Smooth muscle cell (in vitro differentiated cells): ENCODE measurements at regions not wholly inside any gene's neighbourhood (a gene's known extent, or its start where the extent isn't known, plus 50 kb on each side); places are given as distances from the start of the nearest gene placed in this dataset.

ENCODE experiments used
- DNase-seq: peaks from one replicate; lab custom pipeline; 2025; ENCODE audit not compliant: unreplicated experiment; lab: John Stamatoyannopoulos, UW
- H2AFZ ChIP-seq: fragments of 200-600 bp; sonication (generic); 2 replicates; pipeline ENCODE4 v1.6.0; 2016; ENCODE audit warnings: antibody characterized with exemption, low read depth, mild to moderate bottlenecking
- H3F3A ChIP-seq: fragments of 200-600 bp; sonication (generic); 2 replicates; pipeline ENCODE4 v1.6.0; 2017; ENCODE audit warnings: antibody characterized with exemption, low read depth
- H3K27ac ChIP-seq: fragments of 200-600 bp; sonication (generic); 2 replicates; pipeline ENCODE4 v1.5.1; 2016; ENCODE audit warnings: low read depth, mild to moderate bottlenecking
- H3K27me3 ChIP-seq: fragments of 200-600 bp; sonication (generic); 2 replicates; pipeline ENCODE4 v1.6.1; 2016; ENCODE audit warnings: low read depth, mild to moderate bottlenecking
- H3K36me3 ChIP-seq: fragments of 200-600 bp; sonication (generic); 2 replicates; pipeline ENCODE4 v1.5.1; 2016; ENCODE audit warnings: low read depth
- H3K4me1 ChIP-seq: fragments of 200-600 bp; sonication (generic); 2 replicates; pipeline ENCODE4 v1.5.1; 2016; ENCODE audit warnings: low read depth
- H3K4me2 ChIP-seq: fragments of 200-600 bp; sonication (generic); 2 replicates; pipeline ENCODE4 v1.6.0; 2016; ENCODE audit warnings: mild to moderate bottlenecking
- H3K4me3 ChIP-seq: fragments of 200-600 bp; sonication (generic); 2 replicates; pipeline ENCODE4 v1.5.1; 2016; ENCODE audit warnings: mild to moderate bottlenecking
- H3K79me2 ChIP-seq: fragments of 200-600 bp; sonication (generic); 2 replicates; pipeline ENCODE4 v1.6.0; 2016; ENCODE audit warnings: low read depth, mild to moderate bottlenecking
- H3K9ac ChIP-seq: fragments of 200-600 bp; sonication (generic); 2 replicates; pipeline ENCODE4 v1.6.0; 2016; ENCODE audit warnings: low read depth
- H3K9me3 ChIP-seq: fragments of 200-600 bp; sonication (generic); replicated peaks from 2 replicates; pipeline ENCODE4 v1.5.1; 2016; ENCODE audit warnings: low read depth
- H4K20me1 ChIP-seq: fragments of 200-600 bp; sonication (generic); 2 replicates; pipeline ENCODE4 v1.6.0; 2016; ENCODE audit warnings: low read depth
- CTCF ChIP-seq: fragments of 200-600 bp; sonication (generic); IDR thresholded peaks from 2 replicates; pipeline ENCODE4 v1.5.1; 2017; ENCODE audit warnings: borderline replicate concordance, mild to moderate bottlenecking, antibody characterized with exemption; ENCODE audit not compliant: insufficient read depth, poor library complexity, severe bottlenecking
- WGBS: methylation state at CpG from one replicate; pipeline ENCODE4 v1.1.7; 2016; ENCODE audit warnings: low lambda C conversion rate; 5-methylcytosine and 5-hydroxymethylcytosine counted together

- TF ChIP-seq CTCF = no peak
- Histone ChIP-seq H3K27me3 (no peaks in the 10 kb centered on the region), H2AFZ (no peak overlapping the region), H3K4me1 (no peaks in the 10 kb centered on the region), H3K4me3 (no peak overlapping the region), H3K4me2 (no peak overlapping the region), H3K9me3 (no peaks in the 10 kb centered on the region), H3K36me3 (no peaks in the 10 kb centered on the region), H3K27ac (no peak overlapping the region), H3F3A (no peaks in the 10 kb centered on the region), H4K20me1 (no peaks in the 10 kb centered on the region), H3K79me2 (no peaks in the 10 kb centered on the region), H3K9ac (no peak overlapping the region)
- no peak for DNase-seq
- 86% methylated on average over 3 of the region's 3 CpGs for WGBS
These were observed 185.3 kb upstream of the CCDC196 start for GRCh38 chr14:66300886-66301285.

DNA sequence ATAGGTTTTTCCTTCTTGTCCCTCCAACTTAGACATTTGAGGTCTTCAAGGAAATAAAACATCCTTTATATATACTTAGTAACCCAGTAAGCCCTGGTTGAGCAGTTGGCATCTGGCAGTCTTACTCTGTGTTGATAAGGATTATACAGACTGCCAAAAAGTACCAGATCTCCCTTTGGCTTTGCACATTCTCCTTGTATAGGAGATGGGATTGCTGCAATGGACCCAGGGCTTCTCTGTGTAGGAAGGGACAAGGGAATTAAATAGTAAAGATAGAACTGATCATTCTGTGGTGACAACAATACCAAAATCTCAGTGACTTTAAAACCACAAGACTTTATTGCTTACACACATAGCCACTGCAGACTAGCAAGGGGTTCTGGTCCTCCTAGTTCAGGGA, 180.1 kb upstream of the CCDC196 start:
- Histone ChIP-seq H3K4me2 (no peak overlapping the region), H2AFZ (no peak overlapping the region), H3K4me1 (no peaks in the 10 kb centered on the region), H4K20me1 (no peaks in the 10 kb centered on the region), H3K4me3 (no peak overlapping the region), H3K9me3 (no peaks in the 10 kb centered on the region), H3K36me3 (no peaks in the 10 kb centered on the region), H3K27me3 (no peaks in the 10 kb centered on the region), H3K27ac (no peak overlapping the region), H3K79me2 (no peaks in the 10 kb centered on the region), H3F3A (no peaks in the 10 kb centered on the region), H3K9ac (no peak overlapping the region)
- no peak for TF ChIP-seq CTCF
- DNase-seq = no peak

GRCh38 chr14:66311058-66311457, 175.1 kb upstream of the CCDC196 start:
- no peaks in the 10 kb centered on the region for H3K36me3 ChIP-seq
- DNase-seq = no peak
- H3K27ac ChIP-seq = no peak overlapping the region
- H3K27me3 ChIP-seq = no peaks in the 10 kb centered on the region
- H4K20me1 ChIP-seq = no peaks in the 10 kb centered on the region
- no peaks in the 10 kb centered on the region for H3F3A ChIP-seq
- no peak overlapping the region for H3K4me3 ChIP-seq
- WGBS = 83% methylated on average over 3 of the region's 3 CpGs
- no peak for TF ChIP-seq CTCF
- no peak overlapping the region for H3K4me2 ChIP-seq
- H3K9ac ChIP-seq = no peak overlapping the region
- H3K9me3 ChIP-seq = no peaks in the 10 kb centered on the region
- no peaks in the 10 kb centered on the region for H3K79me2 ChIP-seq
- no peak overlapping the region for H2AFZ ChIP-seq
- no peaks in the 10 kb centered on the region for H3K4me1 ChIP-seq

GRCh38 chr14:66311990-66312389, 174.2 kb upstream of the CCDC196 start:
- H3K27ac ChIP-seq = no peak overlapping the region
- no peak overlapping the region for H3K9ac ChIP-seq
- no peaks in the 10 kb centered on the region for H3K9me3 ChIP-seq
- H3K27me3 ChIP-seq = no peaks in the 10 kb centered on the region
- WGBS = 81% methylated on average over 5 of the region's 5 CpGs
- TF ChIP-seq CTCF = no peak
- H3F3A ChIP-seq = no peaks in the 10 kb centered on the region
- no peak overlapping the region for H2AFZ ChIP-seq
- no peak overlapping the region for H3K4me2 ChIP-seq
- no peaks in the 10 kb centered on the region for H3K36me3 ChIP-seq
- no peak overlapping the region for H3K4me3 ChIP-seq
- no peaks in the 10 kb centered on the region for H3K4me1 ChIP-seq
- no peaks in the 10 kb centered on the region for H3K79me2 ChIP-seq
- DNase-seq = no peak
- H4K20me1 ChIP-seq = no peaks in the 10 kb centered on the region
